SU-DHL-6 (cell line): ENCODE measurements at regions not wholly inside any gene's neighbourhood (a gene's known extent, or its start where the extent isn't known, plus 50 kb on each side); places are given as distances from the start of the nearest gene placed in this dataset.

Experiments used
- H2AFZ ChIP-seq: fragments of 200-600 bp; sonication (generic); 2 replicates; pipeline ENCODE4 v1.6.1; 2014; ENCODE audit warnings: low read depth, mild to moderate bottlenecking, moderate library complexity, mixed read lengths, antibody characterized with exemption, low read length; ENCODE audit not compliant: severe bottlenecking
- H3F3A ChIP-seq: fragments of 200-600 bp; shearing (Covaris generic); 2 replicates; pipeline ENCODE4 v1.6.0; 2016; ENCODE audit warnings: antibody characterized with exemption, mild to moderate bottlenecking; ENCODE audit not compliant: insufficient read depth
- H3K27ac ChIP-seq: fragments of 200-600 bp; sonication (generic); 2 replicates; pipeline ENCODE4 v1.5.1; 2016; ENCODE audit warnings: low read depth, mild to moderate bottlenecking, low read length, moderate library complexity, mixed read lengths
- H3K27me3 ChIP-seq: fragments of 200-600 bp; sonication (generic), shearing (Covaris generic); 2 replicates; pipeline ENCODE4 v1.6.0; 2014; ENCODE audit warnings: mild to moderate bottlenecking, low read length
- H3K36me3 ChIP-seq: fragments of 200-600 bp; sonication (generic); 2 replicates; pipeline ENCODE4 v1.6.1; 2014; ENCODE audit warnings: mild to moderate bottlenecking, low read length, mixed read lengths
- H3K4me2 ChIP-seq: fragments of 300-600, 200-600 bp; shearing (Covaris generic), sonication (generic); 2 replicates; pipeline ENCODE4 v1.6.0; 2014; ENCODE audit warnings: low read length, low read depth, mild to moderate bottlenecking; ENCODE audit not compliant: poor library complexity, severe bottlenecking
- H3K4me3 ChIP-seq: fragments of 200-600 bp; sonication (generic); 2 replicates; pipeline ENCODE4 v1.5.1; 2014; ENCODE audit warnings: antibody characterized with exemption, low read length, mild to moderate bottlenecking, mixed read lengths; ENCODE audit not compliant: insufficient read depth, poor library complexity, severe bottlenecking
- H3K79me2 ChIP-seq: fragments of 200-600 bp; sonication (generic); 2 replicates; pipeline ENCODE4 v1.6.1; 2014; ENCODE audit warnings: mild to moderate bottlenecking, low read length, moderate library complexity; ENCODE audit not compliant: insufficient read depth
- H3K9ac ChIP-seq: fragments of 200-600 bp; sonication (generic); 2 replicates; pipeline ENCODE4 v1.7.0; 2014; ENCODE audit warnings: mild to moderate bottlenecking, low read length
- H3K9me2 ChIP-seq: fragments of 200-600 bp; sonication (generic); replicated peaks from 2 replicates; pipeline ENCODE4 v1.6.1; 2014; ENCODE audit warnings: low read length; ENCODE audit not compliant: insufficient read depth
- H3K9me3 ChIP-seq: fragments of 200-600 bp; sonication (generic); 2 replicates; pipeline ENCODE4 v1.6.1; 2014; ENCODE audit warnings: low read length, mixed read lengths; ENCODE audit not compliant: insufficient read depth
- H4K20me1 ChIP-seq: fragments of 200-600 bp; sonication (generic); 2 replicates; pipeline ENCODE4 v1.6.1; 2014; ENCODE audit warnings: low read depth, mild to moderate bottlenecking, antibody characterized with exemption, low read length, moderate library complexity, mixed read lengths
- EZH2phosphoT487 ChIP-seq: fragments of 200-600 bp; sonication (generic), shearing (Covaris generic); conservative IDR thresholded peaks from 2 replicates; pipeline ENCODE4 v1.6.1; 2018; ENCODE audit warnings: mild to moderate bottlenecking, antibody characterized with exemption, low read length, moderate library complexity, mixed read lengths
- TF ChIP-seq, protein P1 (sequence below): fragments of 200-600 bp; sonication (generic); IDR thresholded peaks from one replicate; pipeline ENCODE4 v1.5.1; 2017; ENCODE audit warnings: antibody characterized with exemption, mild to moderate bottlenecking, low read length, moderate library complexity; ENCODE audit not compliant: insufficient read depth, poor library complexity, severe bottlenecking

DNA sequence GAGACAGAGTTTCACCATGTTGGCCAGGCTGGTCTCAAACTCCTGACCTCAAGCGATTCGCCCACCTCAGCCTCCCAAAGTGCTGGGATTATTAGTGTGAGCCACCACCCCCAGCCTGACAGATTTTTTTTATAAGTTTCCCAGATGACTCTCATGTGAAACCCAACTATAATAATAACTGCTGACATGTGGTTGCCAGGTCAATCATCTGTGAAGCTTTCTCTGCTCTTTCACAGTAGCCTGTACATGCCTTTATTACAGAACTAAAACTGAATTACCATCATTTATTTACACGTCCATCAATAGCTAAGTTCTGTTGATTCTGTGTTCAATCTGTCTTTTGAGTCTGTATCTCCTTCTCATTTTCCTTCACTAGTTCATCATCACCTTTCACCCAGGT is 218.5 kb downstream of the RPS29 start:
- H3K4me2 ChIP-seq = no peak overlapping the region
- H3F3A ChIP-seq = no peaks in the 10 kb centered on the region
- no peaks in the 10 kb centered on the region for H3K9me3 ChIP-seq
- H3K4me3 ChIP-seq = no peak overlapping the region
- H3K9me2 ChIP-seq = no peaks in the 10 kb centered on the region
- no peaks in the 10 kb centered on the region for H4K20me1 ChIP-seq
- no peaks in the 10 kb centered on the region for H3K79me2 ChIP-seq
- no peak overlapping the region for H2AFZ ChIP-seq
- TF ChIP-seq EZH2phosphoT487 = no peak
- TF ChIP-seq, protein P1, sequence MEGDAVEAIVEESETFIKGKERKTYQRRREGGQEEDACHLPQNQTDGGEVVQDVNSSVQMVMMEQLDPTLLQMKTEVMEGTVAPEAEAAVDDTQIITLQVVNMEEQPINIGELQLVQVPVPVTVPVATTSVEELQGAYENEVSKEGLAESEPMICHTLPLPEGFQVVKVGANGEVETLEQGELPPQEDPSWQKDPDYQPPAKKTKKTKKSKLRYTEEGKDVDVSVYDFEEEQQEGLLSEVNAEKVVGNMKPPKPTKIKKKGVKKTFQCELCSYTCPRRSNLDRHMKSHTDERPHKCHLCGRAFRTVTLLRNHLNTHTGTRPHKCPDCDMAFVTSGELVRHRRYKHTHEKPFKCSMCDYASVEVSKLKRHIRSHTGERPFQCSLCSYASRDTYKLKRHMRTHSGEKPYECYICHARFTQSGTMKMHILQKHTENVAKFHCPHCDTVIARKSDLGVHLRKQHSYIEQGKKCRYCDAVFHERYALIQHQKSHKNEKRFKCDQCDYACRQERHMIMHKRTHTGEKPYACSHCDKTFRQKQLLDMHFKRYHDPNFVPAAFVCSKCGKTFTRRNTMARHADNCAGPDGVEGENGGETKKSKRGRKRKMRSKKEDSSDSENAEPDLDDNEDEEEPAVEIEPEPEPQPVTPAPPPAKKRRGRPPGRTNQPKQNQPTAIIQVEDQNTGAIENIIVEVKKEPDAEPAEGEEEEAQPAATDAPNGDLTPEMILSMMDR = no peak
- H3K27ac ChIP-seq = no peak overlapping the region
- no peak overlapping the region for H3K9ac ChIP-seq
- no peaks in the 10 kb centered on the region for H3K27me3 ChIP-seq
- no peaks in the 10 kb centered on the region for H3K36me3 ChIP-seq

DNA sequence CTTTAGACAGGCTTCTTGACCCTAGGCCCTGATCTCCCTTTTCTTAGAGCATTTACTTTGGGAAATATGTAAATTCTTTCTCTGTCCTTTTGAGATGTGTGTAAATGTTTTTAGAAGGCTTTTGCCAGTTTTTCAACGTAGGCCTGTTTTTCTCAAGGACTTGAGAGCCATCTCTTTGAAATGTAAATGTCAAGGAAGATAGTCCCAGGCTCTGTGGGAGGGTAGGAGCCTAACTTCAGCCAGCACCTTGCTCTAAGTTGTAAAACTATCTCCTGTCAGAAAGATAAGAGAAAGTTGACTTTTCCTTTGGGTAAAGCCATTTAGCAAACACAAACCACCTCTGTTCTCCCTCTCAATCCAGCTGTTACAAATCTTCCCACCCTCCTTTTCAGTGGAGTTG is 219.8 kb downstream of the RPS29 start:
- no peak for TF ChIP-seq EZH2phosphoT487
- TF ChIP-seq, protein P1 = no peak
- Histone ChIP-seq H3K79me2 (no peaks in the 10 kb centered on the region), H3K4me3 (no peak overlapping the region), H3K9me2 (no peaks in the 10 kb centered on the region), H3K27ac (no peak overlapping the region), H3K9ac (no peak overlapping the region), H2AFZ (no peak overlapping the region), H3K36me3 (no peaks in the 10 kb centered on the region), H3K4me2 (no peak overlapping the region), H3K27me3 (no peaks in the 10 kb centered on the region), H4K20me1 (no peaks in the 10 kb centered on the region), H3F3A (no peaks in the 10 kb centered on the region), H3K9me3 (no peaks in the 10 kb centered on the region)

DNA sequence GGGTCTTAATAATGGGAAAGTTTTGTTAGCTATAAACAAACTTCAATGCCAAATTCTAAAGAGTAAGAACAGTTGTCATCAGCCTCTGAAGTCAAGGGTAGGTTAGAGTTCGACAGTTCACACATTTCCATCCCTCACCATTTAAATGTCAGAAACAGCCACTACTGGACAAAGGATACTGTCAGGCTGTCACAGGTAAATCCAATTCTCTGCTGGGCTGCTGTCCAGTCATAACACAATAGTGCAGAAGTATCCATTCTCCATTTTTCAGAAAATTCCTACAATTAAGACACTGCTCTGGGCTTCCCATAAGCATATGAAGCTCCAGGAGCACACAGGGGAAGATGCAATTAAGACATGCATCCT is 221.4 kb downstream of the RPS29 start:
- Histone ChIP-seq H2AFZ (no peak overlapping the region), H3K4me2 (no peak overlapping the region), H3K27me3 (no peaks in the 10 kb centered on the region), H3K9me2 (no peaks in the 10 kb centered on the region), H3K9me3 (no peaks in the 10 kb centered on the region), H3K79me2 (no peaks in the 10 kb centered on the region), H3K9ac (no peak overlapping the region), H3K36me3 (no peaks in the 10 kb centered on the region), H3K27ac (no peak overlapping the region), H3F3A (no peaks in the 10 kb centered on the region), H3K4me3 (no peak overlapping the region), H4K20me1 (no peaks in the 10 kb centered on the region)
- TF ChIP-seq EZH2phosphoT487 = no peak
- TF ChIP-seq, protein P1 = no peak
